Glomerular visceral epithelial cell (primary cell): ENCODE measurements at regions not wholly inside any gene's neighbourhood (a gene's known extent, or its start where the extent isn't known, plus 50 kb on each side); places are given as distances from the start of the nearest gene placed in this dataset.

ENCODE experiments used
- DNase-seq: peaks from one replicate; pipeline ENCODE4 v3.0.0-alpha.2; 2016; ENCODE audit errors: extremely low spot score

DNA sequence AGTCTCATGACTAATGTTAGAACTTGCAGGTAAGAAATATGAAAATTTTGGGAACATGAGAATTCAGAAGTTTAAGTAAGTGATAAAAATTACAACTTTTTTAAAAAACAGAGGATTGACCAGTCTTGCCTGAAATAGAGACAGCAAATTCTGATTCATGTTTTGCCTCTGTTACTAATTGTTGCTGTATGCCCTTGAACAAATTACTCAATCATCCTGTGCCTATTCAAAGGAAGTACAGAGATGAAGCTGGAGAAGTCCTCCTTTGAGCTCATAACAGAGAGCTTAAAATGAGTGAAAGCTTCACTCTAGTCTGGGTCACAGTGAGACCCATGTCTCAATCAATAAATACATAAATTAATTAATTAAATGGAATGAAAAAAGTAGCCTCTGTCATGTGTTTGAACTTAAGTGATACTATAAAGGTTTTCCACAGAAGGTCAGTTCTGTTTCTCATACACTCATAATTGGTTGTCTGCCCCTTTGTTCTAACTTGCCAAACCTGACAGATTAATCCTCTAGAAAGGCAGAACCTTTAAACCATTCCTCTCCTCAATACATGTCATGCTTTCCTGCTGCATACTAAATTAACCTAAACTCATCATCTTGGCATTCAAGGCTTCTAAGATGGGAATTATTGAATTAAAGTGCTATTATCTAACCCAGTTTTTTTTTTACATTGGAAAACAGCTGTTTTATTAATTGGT, 374.6 kb upstream of the LRATD1 start:
- DNase-seq, result no peak

DNA sequence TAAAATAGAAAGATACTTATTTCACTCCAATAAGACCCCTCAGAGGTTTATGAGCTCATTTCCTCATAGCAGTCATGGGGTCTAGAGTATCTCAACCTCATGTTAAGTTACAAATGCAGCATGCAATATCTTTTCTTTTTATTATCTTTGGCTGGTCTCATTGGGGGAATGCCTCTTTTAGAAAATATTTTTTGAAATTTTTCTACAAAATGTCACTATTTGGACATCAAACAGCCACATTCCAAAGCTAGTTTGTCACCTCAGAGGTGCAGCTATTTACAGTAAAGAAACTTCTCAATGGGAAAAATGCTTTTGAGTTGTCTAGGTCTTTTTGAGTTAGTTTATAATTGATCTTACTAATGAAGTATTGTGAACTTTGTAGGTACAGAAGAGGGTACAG, 370.7 kb upstream of the LRATD1 start:
- no peak for DNase-seq

DNA sequence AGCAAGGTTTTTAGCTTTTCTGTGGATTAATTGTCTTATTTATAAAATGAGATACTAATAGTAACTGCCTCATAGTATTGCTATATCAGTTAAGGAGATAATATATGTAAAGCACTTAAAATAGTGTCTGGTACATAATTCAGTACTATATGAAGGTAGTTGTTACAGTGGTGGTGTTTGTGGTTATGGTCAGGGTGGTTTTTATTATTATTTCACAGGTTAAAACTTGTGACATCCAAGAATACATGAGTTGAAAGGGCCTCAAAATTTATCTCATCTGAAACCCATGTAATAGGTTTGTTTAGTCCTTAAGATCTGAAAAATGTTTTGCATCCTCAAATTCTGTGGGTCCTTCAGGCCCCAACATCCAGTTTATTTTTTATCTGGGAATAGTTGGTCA, 369.5 kb upstream of the LRATD1 start:
- no peak for DNase-seq

DNA sequence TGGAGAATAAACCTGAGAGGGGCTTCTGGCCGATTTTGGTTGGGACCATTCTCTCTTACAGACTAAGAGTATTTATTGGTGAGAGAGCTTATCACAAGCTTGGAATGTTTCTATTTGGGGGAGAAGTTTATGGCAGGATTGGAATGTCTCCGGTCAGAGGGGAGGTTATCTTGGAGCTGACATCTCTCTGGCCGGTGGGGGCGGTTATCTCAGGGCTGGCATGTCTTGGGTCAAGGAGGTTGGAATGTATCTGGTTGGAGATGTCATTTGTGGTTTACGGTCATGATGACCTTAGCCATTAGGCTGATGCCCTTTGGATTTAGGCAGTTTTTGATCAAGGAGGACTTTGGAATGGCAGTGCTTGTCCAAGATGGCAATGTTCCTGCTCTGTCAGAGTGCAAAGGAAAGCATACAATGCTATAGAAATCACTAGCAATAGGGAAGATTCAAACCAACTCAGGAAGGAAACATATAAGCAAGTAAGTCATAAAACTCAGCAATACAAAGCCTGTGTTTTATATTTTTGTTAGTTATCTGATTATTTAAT, 362.4 kb upstream of the LRATD1 start:
- no peak for DNase-seq

DNA sequence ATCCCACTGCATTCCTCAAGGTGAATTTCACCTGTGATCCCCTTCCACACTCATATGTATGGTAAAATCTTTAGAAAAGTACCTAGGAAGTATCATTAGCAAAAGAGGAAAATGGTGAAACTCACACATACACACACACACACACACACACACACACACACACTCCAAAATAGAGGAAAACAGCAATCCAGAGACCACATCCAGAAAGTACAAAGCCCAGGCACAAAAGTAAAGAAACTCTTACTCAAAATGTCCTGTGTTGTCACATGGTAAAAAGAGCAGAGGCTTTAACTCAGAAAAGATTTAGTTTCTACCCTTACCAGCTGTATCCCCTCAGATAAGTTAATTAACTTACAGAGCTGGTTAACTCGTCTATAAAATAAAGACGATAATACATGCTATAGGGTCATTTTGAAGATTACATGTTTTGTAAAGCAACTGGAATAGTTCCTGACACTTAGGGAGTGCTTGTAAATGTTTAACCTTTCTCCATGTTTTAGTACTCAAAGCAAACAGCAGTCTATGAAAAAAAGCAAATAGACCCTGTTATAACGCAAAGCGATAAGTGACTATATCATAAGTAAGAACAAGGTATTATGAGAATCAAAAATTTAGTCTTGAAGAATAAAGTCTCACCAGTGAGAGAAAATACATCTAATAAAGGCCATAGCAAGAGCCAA, 360.0 kb upstream of the LRATD1 start:
- no peak for DNase-seq

DNA sequence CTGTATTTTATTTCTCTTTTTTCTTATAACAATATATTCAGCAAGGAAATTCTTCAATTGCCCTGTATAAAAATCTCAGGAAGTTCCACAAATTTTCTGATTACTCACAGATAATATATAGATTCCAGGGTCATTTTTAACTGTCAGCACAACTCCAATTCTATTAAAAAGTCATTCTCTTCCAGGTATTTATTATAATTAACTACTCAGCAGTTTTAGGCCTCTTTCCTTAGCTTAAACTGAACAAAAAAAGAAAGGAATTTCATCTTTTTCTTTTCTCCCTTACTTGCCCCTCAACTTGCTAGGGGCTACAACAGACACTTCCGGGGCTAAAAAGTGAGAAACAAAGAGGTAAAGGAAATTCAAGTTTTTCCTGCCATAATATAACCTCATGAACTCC, 358.9 kb upstream of the LRATD1 start:
- no peak for DNase-seq

DNA sequence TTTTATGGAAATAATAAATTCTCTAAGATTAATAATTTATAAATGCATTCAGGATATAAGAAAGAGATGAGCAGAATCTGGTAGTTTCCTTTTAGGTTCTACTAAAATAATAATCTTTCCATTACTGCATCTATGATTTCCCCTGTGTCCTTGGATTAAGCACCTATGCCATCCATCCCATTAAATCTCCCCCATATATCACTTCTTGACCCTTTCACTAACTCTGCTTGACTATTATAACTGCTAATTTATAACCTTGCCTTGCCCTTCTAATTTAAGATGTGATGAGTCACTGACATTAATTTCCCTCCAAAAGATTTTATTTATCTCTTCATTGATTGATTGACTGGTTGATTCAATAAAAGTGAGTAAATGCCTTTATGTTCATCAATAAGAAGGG, 348.3 kb upstream of the LRATD1 start:
- DNase-seq, result no peak

DNA sequence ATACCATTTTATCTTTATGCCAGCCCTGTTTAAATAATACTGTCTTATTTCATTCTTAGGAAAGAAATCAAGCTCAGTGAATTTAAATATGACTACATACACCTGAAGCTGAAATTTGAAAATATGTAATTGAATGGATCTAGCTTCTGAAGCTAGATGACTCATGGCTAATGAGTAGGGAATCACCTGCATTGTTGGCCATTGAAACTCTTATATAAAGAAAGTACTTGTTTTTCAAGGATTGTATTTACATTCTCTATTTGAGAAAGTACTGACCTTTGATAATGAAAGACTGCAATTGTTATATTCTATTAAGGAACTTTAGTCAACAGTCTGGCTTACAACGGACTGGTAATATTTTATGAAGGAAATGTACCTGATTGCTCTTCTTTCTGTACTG, 346.7 kb upstream of the LRATD1 start:
- no peak for DNase-seq

DNA sequence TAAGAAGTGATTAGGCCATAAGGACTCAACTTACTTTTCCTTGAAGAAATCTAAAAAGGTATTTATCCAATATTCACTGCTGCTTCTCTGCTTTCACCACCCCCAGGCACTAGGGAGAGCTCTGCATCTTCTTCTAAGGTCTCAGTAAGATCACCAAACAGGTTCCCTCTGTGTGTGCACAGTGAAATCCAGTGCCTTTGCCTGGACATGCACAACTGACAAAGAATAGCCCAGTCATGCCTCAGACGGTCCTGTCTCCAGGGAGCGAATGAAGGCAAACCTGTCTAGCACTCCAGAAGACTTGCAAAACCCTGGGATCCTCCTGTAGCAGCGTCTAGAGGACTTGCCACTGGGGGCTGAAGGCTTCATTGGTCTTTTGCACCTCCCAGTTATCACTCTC, 344.5 kb upstream of the LRATD1 start:
- no peak for DNase-seq

DNA sequence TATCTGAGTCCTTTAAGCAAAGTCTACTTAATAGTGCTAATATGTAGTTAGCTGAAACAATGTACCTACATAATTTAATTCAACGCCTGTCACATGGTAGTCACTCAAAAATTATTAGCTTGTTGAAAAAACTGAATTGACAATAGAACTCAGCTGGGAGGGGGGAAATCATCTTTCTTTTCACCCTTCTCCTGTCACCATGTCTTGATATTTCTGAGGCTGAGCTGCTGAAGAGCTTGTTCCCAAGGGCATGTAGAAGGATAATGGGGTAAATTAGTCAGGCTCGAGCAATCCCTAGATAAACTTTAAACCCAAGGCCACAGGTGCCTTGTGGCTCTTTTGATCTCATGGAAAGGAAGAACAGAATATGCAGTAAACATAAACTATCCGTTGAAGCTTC, 339.6 kb upstream of the LRATD1 start:
- no peak for DNase-seq

DNA sequence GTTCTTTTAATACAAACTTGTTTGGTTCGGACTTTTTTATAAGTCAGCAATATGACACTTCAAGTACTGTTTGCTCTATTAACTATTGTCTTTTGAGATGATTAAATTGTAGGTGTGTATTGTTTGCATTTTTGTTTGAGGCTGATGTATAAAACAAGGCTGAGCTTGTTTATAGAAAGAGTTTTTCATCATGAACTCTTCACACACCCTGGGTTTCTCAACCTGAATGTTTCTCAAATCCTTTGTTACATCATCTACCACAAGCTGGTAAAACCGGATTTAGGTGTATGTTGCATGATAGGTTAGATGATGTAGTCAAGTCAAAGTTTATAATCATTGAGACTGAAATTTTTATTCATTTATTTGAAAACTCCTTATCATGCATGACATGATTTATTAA, 335.2 kb upstream of the LRATD1 start:
- DNase-seq, result no peak

DNA sequence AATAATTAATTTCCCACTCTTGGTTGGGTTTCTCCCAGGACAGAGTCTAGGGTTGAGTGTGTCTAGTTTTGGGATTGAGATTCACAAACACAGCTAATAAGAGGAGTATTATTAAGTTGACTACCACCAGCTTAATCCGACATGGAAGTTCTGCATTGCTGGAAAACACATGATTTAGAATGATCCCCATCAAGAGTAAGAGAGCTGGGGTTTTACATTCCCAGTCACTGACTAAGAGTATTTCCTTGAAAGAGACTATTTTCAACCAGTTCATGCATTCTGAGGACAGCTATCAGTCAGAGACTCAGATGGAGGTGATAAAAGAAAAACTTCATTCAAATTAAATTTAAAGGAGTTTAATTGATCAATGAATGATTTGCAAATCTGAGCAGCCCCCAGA, 334.6 kb upstream of the LRATD1 start:
- DNase-seq, result no peak

DNA sequence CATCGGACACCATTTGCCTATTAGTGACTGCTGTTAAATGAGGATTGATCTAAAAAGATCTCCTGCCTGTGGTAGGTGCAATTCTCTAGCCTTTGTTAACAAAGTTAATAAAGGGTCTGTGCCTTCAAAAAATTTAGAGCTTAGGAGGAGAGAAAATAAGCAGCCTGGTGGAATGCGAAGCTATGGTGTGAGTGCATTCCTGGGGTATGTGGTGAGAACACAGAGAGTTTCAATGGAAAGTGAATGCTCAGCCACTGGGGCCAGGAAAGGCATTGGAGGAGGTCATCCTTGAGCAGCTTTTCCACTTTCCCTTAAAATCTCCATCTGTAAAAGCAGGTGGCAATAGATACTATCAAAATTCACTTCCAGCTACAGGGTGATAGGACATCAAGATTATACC, 331.2 kb upstream of the LRATD1 start:
- DNase-seq, result no peak

DNA sequence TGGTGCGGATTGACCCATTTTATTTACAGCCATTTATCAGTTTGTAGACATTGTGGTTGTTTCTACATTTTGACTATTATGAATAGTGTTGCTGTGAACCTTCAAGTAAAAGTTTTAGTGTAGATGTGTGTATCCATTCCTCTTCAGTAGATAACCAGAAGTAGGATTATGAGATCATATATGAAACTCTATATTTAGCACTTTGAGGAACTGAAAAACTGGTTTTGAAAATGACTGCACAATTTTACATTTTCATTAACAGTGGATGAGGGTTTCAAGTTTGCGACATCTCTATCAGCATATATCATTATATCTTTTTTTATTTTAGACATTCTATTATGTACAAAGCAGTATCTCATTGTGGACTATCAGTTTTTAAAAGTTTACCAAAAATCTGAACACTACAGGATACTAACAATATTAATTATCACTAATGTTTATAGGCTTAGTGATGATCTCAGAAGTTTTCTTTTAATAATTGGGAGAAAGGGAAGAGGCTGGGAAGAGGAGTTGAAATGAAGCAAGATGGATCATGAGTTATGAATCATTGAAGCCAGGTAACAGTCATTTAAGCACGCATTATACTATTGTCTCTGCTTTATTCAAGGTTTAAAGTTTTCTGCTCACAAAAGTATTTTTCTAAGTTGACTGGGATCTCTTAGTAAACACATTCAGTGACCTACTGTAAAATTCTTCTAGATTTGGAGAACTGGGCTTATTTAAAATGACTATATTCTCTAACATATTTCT, 329.0 kb upstream of the LRATD1 start:
- no peak for DNase-seq

DNA sequence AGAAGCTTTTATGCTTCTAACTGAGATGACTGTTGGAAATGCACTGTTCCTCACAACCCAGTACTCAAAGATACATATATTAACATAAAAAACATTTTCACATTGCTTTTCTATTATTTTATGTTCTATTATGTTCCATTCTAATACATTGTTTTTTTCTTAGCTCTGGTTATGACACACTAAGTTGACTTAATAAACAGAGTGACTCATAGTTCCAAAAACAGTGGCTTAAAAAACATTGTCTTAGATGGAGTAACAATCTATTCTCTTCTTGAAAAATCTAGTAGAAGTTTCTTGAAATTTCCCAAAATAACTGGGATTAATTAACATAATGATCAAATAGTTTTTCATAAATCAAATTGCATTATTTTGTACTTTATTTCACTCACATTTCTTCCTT, 328.2 kb upstream of the LRATD1 start:
- DNase-seq, result no peak

DNA sequence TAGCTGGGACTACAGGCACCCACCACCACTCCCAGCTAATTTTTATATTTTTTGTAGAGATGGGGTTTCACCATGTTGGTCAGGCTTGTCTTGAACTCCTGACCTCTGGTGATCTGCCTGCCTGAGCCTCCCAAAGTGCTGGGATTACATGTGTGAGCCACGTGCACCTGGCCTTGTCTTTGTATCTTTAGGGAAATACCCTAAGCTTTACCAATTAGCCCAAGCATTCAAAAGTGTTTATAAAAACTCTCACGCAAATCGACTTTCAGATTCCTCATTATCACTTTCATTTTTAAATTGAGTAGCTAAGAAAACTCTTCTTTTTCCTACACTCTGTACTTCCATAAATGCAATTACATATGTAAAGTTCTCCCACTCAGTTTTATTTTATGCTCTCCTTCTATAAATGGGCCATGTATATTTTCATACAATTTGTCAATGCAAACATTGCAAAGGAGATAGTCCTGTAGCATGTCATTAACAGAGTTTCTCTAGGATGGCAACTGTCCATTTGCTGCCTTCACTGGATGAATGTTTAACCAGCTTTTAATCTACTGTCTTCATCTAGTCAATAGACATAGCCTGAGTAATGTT, 326.2 kb upstream of the LRATD1 start:
- DNase-seq, result no peak

DNA sequence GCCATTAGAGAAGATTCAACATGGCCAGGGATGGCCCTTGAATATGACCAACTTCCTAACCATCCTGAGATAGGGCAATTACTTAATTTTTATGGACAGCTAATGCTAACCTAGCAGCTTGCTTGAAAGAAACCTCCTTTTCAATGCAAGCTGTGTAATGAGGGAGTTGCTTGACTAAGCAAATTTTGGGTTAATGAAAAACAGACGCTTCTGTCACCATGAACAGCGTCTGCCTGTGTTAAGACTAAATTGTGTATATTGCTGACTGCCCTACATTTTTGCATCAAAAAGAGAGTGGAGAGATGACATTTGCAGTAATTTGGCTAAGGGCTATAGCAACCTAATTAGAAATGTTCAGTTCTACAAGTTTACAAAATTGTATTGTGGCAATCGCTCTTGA, 319.2 kb upstream of the LRATD1 start:
- DNase-seq, result no peak

DNA sequence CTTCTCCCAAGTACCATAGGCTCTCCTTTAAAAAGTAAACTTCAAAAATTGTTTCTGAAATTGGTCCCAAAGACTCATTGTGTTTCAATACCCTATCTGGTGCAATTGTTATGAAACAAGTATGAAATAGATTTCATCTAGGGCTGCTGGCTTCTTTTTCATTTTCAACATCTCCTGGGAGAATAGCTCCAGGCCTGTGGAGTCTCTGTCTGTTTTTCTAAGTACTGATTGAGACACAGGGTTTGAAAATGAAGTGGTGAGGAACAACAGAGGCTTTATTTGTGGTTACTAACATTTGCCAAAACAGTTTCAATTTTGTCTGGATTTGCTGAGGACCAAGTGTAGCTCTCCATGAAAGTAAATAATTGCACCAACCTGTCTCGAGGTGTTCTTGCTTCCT, 315.9 kb upstream of the LRATD1 start:
- no peak for DNase-seq

DNA sequence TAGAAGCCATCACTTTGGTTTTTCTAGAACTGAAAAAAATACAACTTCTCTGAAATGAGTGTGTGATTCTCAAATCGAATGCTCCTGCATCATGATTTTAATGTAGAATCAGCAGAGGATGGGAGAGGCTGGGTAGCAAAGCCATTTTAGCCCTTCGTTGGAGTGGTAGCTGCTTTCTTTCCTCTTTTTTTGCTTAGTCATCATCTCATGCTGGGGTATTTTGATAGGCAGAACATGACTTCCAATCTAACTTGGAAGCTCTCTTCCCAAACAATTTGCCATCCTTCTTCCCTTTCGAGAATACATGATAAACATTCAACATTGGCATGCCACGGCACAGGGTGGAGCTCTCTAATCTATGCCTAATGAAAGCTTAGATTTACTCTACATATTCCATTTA, 311.2 kb upstream of the LRATD1 start:
- no peak for DNase-seq

DNA sequence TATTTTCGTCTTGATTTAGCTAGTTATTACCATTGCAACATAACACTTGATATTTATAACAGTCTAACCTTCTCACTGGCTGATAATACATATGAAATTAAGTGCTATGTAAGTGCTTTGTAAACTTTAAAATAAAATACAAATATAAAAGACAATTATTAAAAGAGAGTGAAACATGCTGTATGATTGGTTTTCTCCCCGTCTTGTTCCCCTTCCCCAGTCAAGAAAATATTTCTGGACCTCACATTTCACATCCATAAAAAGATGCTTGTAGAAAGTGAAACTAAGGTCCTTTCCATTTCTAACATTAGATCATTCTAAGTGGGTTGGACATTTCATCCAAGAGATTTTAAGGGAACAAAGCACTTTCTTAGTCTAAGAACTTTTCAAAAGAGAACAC, 310.2 kb upstream of the LRATD1 start:
- DNase-seq, result no peak

DNA sequence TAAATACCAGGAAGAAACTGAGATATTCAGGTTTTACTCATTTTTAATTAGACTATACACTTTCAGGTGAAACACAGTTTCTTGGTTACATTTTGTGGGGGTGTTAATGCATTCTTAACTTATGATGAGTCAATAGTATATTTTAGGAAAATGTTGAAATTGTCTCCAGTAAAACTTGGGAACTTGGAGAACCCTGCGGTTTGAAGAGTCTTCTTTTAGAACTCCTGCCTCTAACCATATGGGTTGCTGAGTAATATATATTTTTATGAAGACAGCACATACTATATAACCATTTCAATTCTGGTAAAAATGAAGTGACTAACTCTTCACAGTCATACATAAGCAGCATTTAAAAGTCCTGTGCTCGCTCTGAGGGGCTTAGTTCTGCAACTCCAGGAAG, 308.2 kb upstream of the LRATD1 start:
- no peak for DNase-seq

DNA sequence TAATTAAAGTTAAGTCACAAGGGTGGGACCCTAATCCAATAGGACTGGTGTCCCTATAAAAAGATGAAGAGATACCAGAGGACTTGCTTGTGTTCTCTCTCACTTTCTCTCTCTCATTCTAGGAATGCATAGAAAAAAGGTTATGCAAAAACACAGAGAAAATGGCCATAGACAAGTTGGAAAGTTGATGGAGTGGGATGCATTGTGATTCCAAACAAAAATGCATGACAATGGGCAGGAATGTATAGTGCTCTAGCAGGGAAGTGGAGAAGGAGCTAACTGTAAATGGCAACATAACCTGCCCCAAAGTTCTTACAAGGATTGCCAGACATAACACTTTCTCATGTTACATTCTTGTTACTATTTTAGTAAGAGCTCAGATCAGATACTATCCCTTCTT, 301.6 kb upstream of the LRATD1 start:
- no peak for DNase-seq
